H9 (cell line): ENCODE measurements at regions not wholly inside any gene's neighbourhood (a gene's known extent, or its start where the extent isn't known, plus 50 kb on each side); places are given as distances from the start of the nearest gene placed in this dataset.

Source experiments
- DNase-seq: peaks from one replicate; pipeline ENCODE4 v3.0.0-alpha.2; 2017
- H2AFZ ChIP-seq: one replicate; pipeline ENCODE4 v1.6.1; 2013; ENCODE audit warnings: mild to moderate bottlenecking, low read length, control low read depth, moderate library complexity
- H2AK5ac ChIP-seq: 2 replicates; pipeline ENCODE4 v1.6.1; 2013; ENCODE audit warnings: low read length, control low read depth, mixed read lengths; ENCODE audit not compliant: insufficient read length
- H2BK120ac ChIP-seq: one replicate; pipeline ENCODE4 v1.6.1; 2013; ENCODE audit warnings: low read depth, mild to moderate bottlenecking, low read length, control low read depth, inconsistent platforms; ENCODE audit not compliant: poor library complexity, severe bottlenecking
- H2BK12ac ChIP-seq: 2 replicates; pipeline ENCODE4 v1.6.1; 2013; ENCODE audit warnings: low read length, control low read depth, mixed read lengths, low read depth; ENCODE audit not compliant: insufficient read length
- H2BK15ac ChIP-seq: 2 replicates; pipeline ENCODE4 v1.6.1; 2013; ENCODE audit warnings: low read depth, low read length, control low read depth
- H2BK20ac ChIP-seq: one replicate; pipeline ENCODE4 v1.6.1; 2013; ENCODE audit warnings: low read depth, mild to moderate bottlenecking, low read length, control low read depth, inconsistent platforms; ENCODE audit not compliant: poor library complexity, severe bottlenecking
- H2BK5ac ChIP-seq: 2 replicates; pipeline ENCODE4 v1.6.1; 2013; ENCODE audit warnings: low read length, control low read depth, mixed read lengths; ENCODE audit not compliant: insufficient read length
- H3K14ac ChIP-seq: 2 replicates; pipeline ENCODE4 v1.6.1; 2013; ENCODE audit warnings: low read length, control low read depth; ENCODE audit not compliant: insufficient read depth
- H3K18ac ChIP-seq: 2 replicates; pipeline ENCODE4 v1.6.1; 2013; ENCODE audit warnings: low read depth, mild to moderate bottlenecking, mixed read lengths, low read length, control low read depth; ENCODE audit not compliant: insufficient read length
- H3K23ac ChIP-seq: 2 replicates; pipeline ENCODE4 v1.6.1; 2013; ENCODE audit warnings: low read length, control low read depth, mixed read lengths, low read depth; ENCODE audit not compliant: insufficient read length
- H3K23me2 ChIP-seq: 2 replicates; pipeline ENCODE4 v1.6.1; 2013; ENCODE audit warnings: low read depth, mild to moderate bottlenecking, mixed read lengths, low read length, control low read depth; ENCODE audit not compliant: insufficient read length, poor library complexity, severe bottlenecking
- H3K27ac ChIP-seq: 2 replicates; pipeline ENCODE4 v1.5.1; 2013; ENCODE audit warnings: low read length, control low read depth, mixed read lengths, low read depth; ENCODE audit not compliant: insufficient read length
- H3K27me3 ChIP-seq: 2 replicates; pipeline ENCODE4 v1.6.1; 2013; ENCODE audit warnings: low read length, control low read depth, inconsistent platforms; ENCODE audit not compliant: insufficient read depth
- H3K4ac ChIP-seq: 2 replicates; pipeline ENCODE4 v1.6.1; 2013; ENCODE audit warnings: low read depth, mild to moderate bottlenecking, control low read depth, inconsistent platforms, low read length, moderate library complexity
- H3K4me1 ChIP-seq: 2 replicates; pipeline ENCODE4 v1.6.1; 2013; ENCODE audit warnings: low read length, control low read depth, inconsistent platforms; ENCODE audit not compliant: insufficient read depth
- H3K4me2 ChIP-seq: 2 replicates; pipeline ENCODE4 v1.6.1; 2013; ENCODE audit warnings: low read length, control low read depth, mixed read lengths; ENCODE audit not compliant: insufficient read length, insufficient read depth
- H3K56ac ChIP-seq: 2 replicates; pipeline ENCODE4 v1.6.1; 2013; ENCODE audit warnings: low read depth, mild to moderate bottlenecking, mixed read lengths, low read length, control low read depth; ENCODE audit not compliant: insufficient read length
- H3K79me1 ChIP-seq: 2 replicates; pipeline ENCODE4 v1.6.1; 2013; ENCODE audit warnings: low read depth, mild to moderate bottlenecking, moderate library complexity, low read length, control low read depth, inconsistent platforms; ENCODE audit not compliant: insufficient read depth, poor library complexity, severe bottlenecking
- H3K79me2 ChIP-seq: 2 replicates; pipeline ENCODE4 v1.6.1; 2013; ENCODE audit warnings: low read length, control low read depth, inconsistent platforms; ENCODE audit not compliant: insufficient read depth
- H3K9ac ChIP-seq: 2 replicates; pipeline ENCODE4 v1.6.1; 2013; ENCODE audit warnings: low read length, control low read depth, mixed read lengths; ENCODE audit not compliant: insufficient read length; ENCODE audit errors: extremely low read depth
- H3K9me3 ChIP-seq: one replicate; pipeline ENCODE4 v1.6.1; 2013; ENCODE audit warnings: low read depth, low read length, inconsistent platforms; ENCODE audit not compliant: control insufficient read depth
- H3T11ph ChIP-seq: one replicate; pipeline ENCODE4 v1.6.1; 2013; ENCODE audit warnings: mild to moderate bottlenecking, low read length, control low read depth, inconsistent platforms
- H4K20me1 ChIP-seq: one replicate; pipeline ENCODE4 v1.6.1; 2013; ENCODE audit not compliant: control insufficient read depth, insufficient read length, insufficient read depth
- H4K5ac ChIP-seq: 2 replicates; pipeline ENCODE4 v1.6.1; 2013; ENCODE audit warnings: low read depth, mild to moderate bottlenecking, mixed read lengths, low read length, control low read depth; ENCODE audit not compliant: insufficient read length
- H4K8ac ChIP-seq: replicated peaks from 2 replicates; pipeline ENCODE4 v1.6.1; 2013; ENCODE audit warnings: low read length, control low read depth, mixed read lengths, low read depth; ENCODE audit not compliant: insufficient read length
- H4K91ac ChIP-seq: 2 replicates; pipeline ENCODE4 v1.6.1; 2013; ENCODE audit warnings: low read depth, mild to moderate bottlenecking, moderate library complexity, mixed read lengths, low read length, control low read depth; ENCODE audit not compliant: insufficient read length
- H3K27ac Mint-ChIP-seq, 3 experiments: 2 replicates in 2 of 3; 3 replicates in 1 of 3; pipeline ENCODE4 v1.8.0; 2020 to 2021; ENCODE audit warnings: mixed read lengths in 3 of 3, mild to moderate bottlenecking in 1 of 3, moderate library complexity in 1 of 3
- H3K27me3 Mint-ChIP-seq: 2 replicates; pipeline ENCODE4 v1.8.0; 2021; ENCODE audit warnings: low read depth, mild to moderate bottlenecking, moderate library complexity, mixed read lengths
- H3K36me3 Mint-ChIP-seq, 3 experiments: 2 replicates in 2 of 3; 3 replicates in 1 of 3; pipeline ENCODE4 v1.8.0; 2020 to 2021; ENCODE audit warnings: low read depth in 3 of 3, mixed read lengths in 3 of 3; ENCODE audit not compliant: insufficient read depth in 1 of 3
- H3K4me1 Mint-ChIP-seq, 2 experiments: 2 replicates each; pipeline ENCODE4 v1.8.0; 2020; ENCODE audit warnings: mixed read lengths in 2 of 2
- H3K4me3 Mint-ChIP-seq, 2 experiments: 2 replicates in 1 of 2; 3 replicates in 1 of 2; pipeline ENCODE4 v1.8.0; 2020 to 2021; ENCODE audit warnings: mild to moderate bottlenecking in 2 of 2, mixed read lengths in 2 of 2, moderate library complexity in 1 of 2
- H3K9me3 Mint-ChIP-seq, 2 experiments: 2 replicates in 1 of 2; 3 replicates in 1 of 2; pipeline ENCODE4 v1.8.0; 2020; ENCODE audit warnings: mild to moderate bottlenecking in 2 of 2, mixed read lengths in 2 of 2, moderate library complexity in 1 of 2
- WGBS: extraction: QIAGEN DNeasy Blood & Tissue Kit; methylation state at CpG from one replicate; pipeline ENCODE4 v1.1.7; 2013; ENCODE audit warnings: missing lambda C conversion rate, low lambda C conversion rate, mixed read lengths; ENCODE audit not compliant: insufficient read length; ENCODE audit errors: extremely low coverage; 5-methylcytosine and 5-hydroxymethylcytosine counted together
- TF ChIP-seq, protein P1 (sequence below): fragments of 200-600 bp; sonication (generic); conservative IDR thresholded peaks from 3 replicates; pipeline ENCODE4 v1.8.0; 2021; ENCODE audit warnings: antibody characterized with exemption, mild to moderate bottlenecking

DNA sequence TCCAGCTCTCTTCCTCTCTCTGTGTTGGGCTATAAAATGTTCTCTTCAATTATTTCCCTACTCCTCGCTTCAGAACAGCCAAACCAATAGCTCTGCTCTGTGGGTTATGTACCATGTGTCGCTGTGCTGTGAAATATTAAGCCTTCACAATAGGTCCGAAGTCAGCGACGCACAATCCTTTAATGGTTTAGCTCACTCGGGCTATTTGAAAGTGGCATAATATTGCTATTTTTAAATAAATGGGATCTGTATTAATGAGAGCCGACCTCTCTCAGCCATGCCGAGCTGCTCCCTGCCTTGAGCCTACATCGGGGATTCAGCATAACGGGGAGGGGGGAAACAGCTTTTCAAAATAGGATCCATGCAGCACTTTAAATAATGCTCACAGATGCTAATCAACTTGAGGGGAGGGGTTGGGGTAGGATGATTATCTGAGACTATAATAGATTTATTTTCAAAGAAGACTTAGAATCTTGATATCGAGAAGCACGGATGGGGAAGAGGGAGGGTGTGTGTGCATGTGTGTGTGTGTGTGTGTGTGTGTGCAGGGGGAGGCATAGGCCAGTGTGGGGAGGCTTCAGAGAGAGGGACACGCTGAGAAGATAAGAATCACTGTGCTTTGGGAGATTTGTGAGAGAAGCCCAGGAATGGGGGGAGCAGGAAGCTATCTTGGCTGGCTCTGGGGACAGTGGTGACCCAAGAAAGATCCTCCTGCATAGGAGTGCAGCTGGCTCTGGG is 271.5 kb downstream of the NXPE2 start:
- Histone ChIP-seq H2AFZ (no peak overlapping the region), H4K91ac (no peak overlapping the region), H3K14ac (no peak overlapping the region), H4K20me1 (no peaks in the 10 kb centered on the region), H3K4me1 (no peaks in the 10 kb centered on the region), H4K8ac (no peak overlapping the region), H2BK20ac (no peak overlapping the region), H2BK5ac (no peak overlapping the region), H2BK15ac (no peak overlapping the region), H4K5ac (no peak overlapping the region), H3K23me2 (no peaks in the 10 kb centered on the region), H3K4me2 (no peak overlapping the region), H3K9me3 (peaks cover under 1% of the 10 kb centered on the region), H3K79me2 (no peaks in the 10 kb centered on the region), H2BK12ac (no peak overlapping the region), H3K9ac (no peak overlapping the region), H2BK120ac (no peak overlapping the region), H3K79me1 (no peaks in the 10 kb centered on the region), H3K27ac (no peak overlapping the region), H3T11ph (no peak overlapping the region), H3K56ac (no peak overlapping the region), H3K18ac (no peak overlapping the region), H3K23ac (no peak overlapping the region), H3K27me3 (no peaks in the 10 kb centered on the region; the same call in 1 of the 2 replicates), H2AK5ac (no peak overlapping the region), H3K4ac (no peak overlapping the region)
- H3K4me3 Mint-ChIP-seq, result no peak overlapping the region
- WGBS, result no CpG with 5 or more reads among the region's 13 CpGs
- H3K4me1 Mint-ChIP-seq, result peaks cover 3 to 4% of the 10 kb centered on the region in 2 experiments; a peak in 2 of 4 replicates
- DNase-seq, result no peak
- no peaks in the 10 kb centered on the region; a peak in 1 of 7 replicates for H3K36me3 Mint-ChIP-seq
- peaks cover 2% of the 10 kb centered on the region for H3K27me3 Mint-ChIP-seq
- no peak overlapping the region for H3K27ac Mint-ChIP-seq
- TF ChIP-seq, protein P1, sequence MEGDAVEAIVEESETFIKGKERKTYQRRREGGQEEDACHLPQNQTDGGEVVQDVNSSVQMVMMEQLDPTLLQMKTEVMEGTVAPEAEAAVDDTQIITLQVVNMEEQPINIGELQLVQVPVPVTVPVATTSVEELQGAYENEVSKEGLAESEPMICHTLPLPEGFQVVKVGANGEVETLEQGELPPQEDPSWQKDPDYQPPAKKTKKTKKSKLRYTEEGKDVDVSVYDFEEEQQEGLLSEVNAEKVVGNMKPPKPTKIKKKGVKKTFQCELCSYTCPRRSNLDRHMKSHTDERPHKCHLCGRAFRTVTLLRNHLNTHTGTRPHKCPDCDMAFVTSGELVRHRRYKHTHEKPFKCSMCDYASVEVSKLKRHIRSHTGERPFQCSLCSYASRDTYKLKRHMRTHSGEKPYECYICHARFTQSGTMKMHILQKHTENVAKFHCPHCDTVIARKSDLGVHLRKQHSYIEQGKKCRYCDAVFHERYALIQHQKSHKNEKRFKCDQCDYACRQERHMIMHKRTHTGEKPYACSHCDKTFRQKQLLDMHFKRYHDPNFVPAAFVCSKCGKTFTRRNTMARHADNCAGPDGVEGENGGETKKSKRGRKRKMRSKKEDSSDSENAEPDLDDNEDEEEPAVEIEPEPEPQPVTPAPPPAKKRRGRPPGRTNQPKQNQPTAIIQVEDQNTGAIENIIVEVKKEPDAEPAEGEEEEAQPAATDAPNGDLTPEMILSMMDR, result no peak
- H3K9me3 Mint-ChIP-seq, result peaks cover 5 to 7% of the 10 kb centered on the region in 2 experiments; a peak in 3 of 5 replicates
